Panc1 (cell line): ENCODE measurements at regions not wholly inside any gene's neighbourhood (a gene's known extent, or its start where the extent isn't known, plus 50 kb on each side); places are given as distances from the start of the nearest gene placed in this dataset.

Experiments used
- POLR2AphosphoS5 ChIP-seq: IDR thresholded peaks from 2 replicates; pipeline ENCODE4 v1.6.1; 2012; ENCODE audit warnings: mild to moderate bottlenecking, low read depth, low read length, moderate library complexity
- SIN3A ChIP-seq: IDR thresholded peaks from 2 replicates; pipeline ENCODE4 v1.6.1; 2012; ENCODE audit warnings: low read depth, mild to moderate bottlenecking, low read length, moderate library complexity, borderline replicate concordance; ENCODE audit not compliant: insufficient read depth
- TCF7L2 ChIP-seq: IDR thresholded peaks from 2 replicates; pipeline ENCODE4 v1.6.1; 2011; ENCODE audit warnings: mild to moderate bottlenecking, low read depth, low read length, inconsistent platforms
- TF ChIP-seq, protein P1 (sequence below): fragments of 450-650 bp; IDR thresholded peaks from 2 replicates; pipeline ENCODE4 v1.5.1; 2017; ENCODE audit warnings: mild to moderate bottlenecking

DNA sequence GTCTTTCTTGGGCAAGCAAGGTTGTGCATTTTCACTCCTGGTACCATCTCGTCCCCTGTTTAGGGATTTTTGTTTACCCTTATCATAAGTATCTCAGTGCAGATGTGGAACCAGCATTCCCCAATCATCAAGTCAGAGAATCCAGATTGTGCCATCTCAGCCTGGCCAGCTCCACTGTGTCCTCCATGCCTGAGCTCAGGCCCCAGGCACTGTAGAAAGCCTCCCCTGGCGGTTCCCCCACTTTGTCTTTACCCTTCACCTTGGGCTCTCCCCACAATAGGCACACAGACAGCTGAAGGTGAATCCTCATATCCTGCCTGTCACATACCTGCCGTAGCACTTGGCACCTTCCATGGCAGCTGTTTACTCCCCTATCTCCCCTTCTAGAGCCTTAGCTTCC is 264.7 kb upstream of the NFE2L3 start:
- TF ChIP-seq, protein P1, sequence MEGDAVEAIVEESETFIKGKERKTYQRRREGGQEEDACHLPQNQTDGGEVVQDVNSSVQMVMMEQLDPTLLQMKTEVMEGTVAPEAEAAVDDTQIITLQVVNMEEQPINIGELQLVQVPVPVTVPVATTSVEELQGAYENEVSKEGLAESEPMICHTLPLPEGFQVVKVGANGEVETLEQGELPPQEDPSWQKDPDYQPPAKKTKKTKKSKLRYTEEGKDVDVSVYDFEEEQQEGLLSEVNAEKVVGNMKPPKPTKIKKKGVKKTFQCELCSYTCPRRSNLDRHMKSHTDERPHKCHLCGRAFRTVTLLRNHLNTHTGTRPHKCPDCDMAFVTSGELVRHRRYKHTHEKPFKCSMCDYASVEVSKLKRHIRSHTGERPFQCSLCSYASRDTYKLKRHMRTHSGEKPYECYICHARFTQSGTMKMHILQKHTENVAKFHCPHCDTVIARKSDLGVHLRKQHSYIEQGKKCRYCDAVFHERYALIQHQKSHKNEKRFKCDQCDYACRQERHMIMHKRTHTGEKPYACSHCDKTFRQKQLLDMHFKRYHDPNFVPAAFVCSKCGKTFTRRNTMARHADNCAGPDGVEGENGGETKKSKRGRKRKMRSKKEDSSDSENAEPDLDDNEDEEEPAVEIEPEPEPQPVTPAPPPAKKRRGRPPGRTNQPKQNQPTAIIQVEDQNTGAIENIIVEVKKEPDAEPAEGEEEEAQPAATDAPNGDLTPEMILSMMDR = no peak
- TF ChIP-seq POLR2AphosphoS5 (no peak), TCF7L2 (no peak), SIN3A (no peak)
